ENCODE measurements at regions not wholly inside any gene's neighbourhood (a gene's known extent, or its start where the extent isn't known, plus 50 kb on each side); places are given as distances from the start of the nearest gene placed in this dataset.

- H4K20me1 ChIP-seq (ENCODE audit: low read length) = no peaks in the 10 kb centered on the region
- ATAC-seq (no peak), DNase-seq (no peak)
- H3K36me3 ChIP-seq (ENCODE audit: low read depth, low read length) = no peaks in the 10 kb centered on the region
- no peaks in the 10 kb centered on the region for H3K4me1 ChIP-seq (ENCODE audit: insufficient read depth, low read length)
- intact Hi-C loops (cut with micrococcal nuclease) = no loop called here
- no peak overlapping the region for H2AFZ ChIP-seq (ENCODE audit: low read length)
- TF ChIP-seq EZH2phosphoT487 (IDR thresholded peaks at IDR 0.05; ENCODE audit: borderline replicate concordance, low read length) = no peak
- H3K27me3 ChIP-seq (ENCODE audit: low read length) = no peaks in the 10 kb centered on the region
- no peak overlapping the region for H3K4me2 ChIP-seq (ENCODE audit: low read length)
- H3K27ac ChIP-seq (ENCODE audit: low read length) = no peak overlapping the region
- no peaks in the 10 kb centered on the region for H3K9me3 ChIP-seq (ENCODE audit: low read length)
- ChIA-PET CTCF (no interaction called here), POLR2A (ENCODE audit: unreplicated experiment) (no interaction called here)
- H3K4me3 ChIP-seq (ENCODE audit: low read length) = no peak overlapping the region
- H3K79me2 ChIP-seq (ENCODE audit: low read length) = no peaks in the 10 kb centered on the region
- no peak overlapping the region for H3K9ac ChIP-seq (ENCODE audit: low read length)
- no peaks in the 10 kb centered on the region for H3F3A ChIP-seq (ENCODE audit: low read length, unreplicated experiment)
- no peaks in the 10 kb centered on the region for H3K9me2 ChIP-seq (replicated peaks; ENCODE audit: low read length)
- no TSS peak for BruUV-seq (replicated peaks)
These were observed 274.9 kb upstream of the ADARB2 start for GRCh38 chr10:2012209-2012608.

GRCh38 chr10:2011106-2011716, 273.9 kb upstream of the ADARB2 start:
- H3K79me2 ChIP-seq (ENCODE audit: low read length) = no peaks in the 10 kb centered on the region
- H3K4me3 ChIP-seq (ENCODE audit: low read length) = no peak overlapping the region
- H3K4me2 ChIP-seq (ENCODE audit: low read length) = no peak overlapping the region
- no peak overlapping the region for H3K9ac ChIP-seq (ENCODE audit: low read length)
- H2AFZ ChIP-seq (ENCODE audit: low read length) = no peak overlapping the region
- ChIA-PET CTCF (no interaction called here), POLR2A (ENCODE audit: unreplicated experiment) (no interaction called here)
- TF ChIP-seq EZH2 (IDR thresholded peaks at IDR 0.05; ENCODE audit: low read length, unreplicated experiment) (no peak), CTCF (conservative IDR thresholded peaks at IDR 0.05; ENCODE audit: low read depth, low read length) (no peak), EZH2phosphoT487 (IDR thresholded peaks at IDR 0.05; ENCODE audit: borderline replicate concordance, low read length) (no peak)
- no peaks in the 10 kb centered on the region for H3K9me2 ChIP-seq (replicated peaks; ENCODE audit: low read length)
- no peaks in the 10 kb centered on the region for H4K20me1 ChIP-seq (ENCODE audit: low read length)
- no peak overlapping the region for H3K27ac ChIP-seq (ENCODE audit: low read length)
- ATAC-seq (no peak), DNase-seq (no peak)
- BruUV-seq (replicated peaks) = no TSS peak
- no peaks in the 10 kb centered on the region for H3K9me3 ChIP-seq (ENCODE audit: low read length)
- H3K36me3 ChIP-seq (ENCODE audit: low read depth, low read length) = no peaks in the 10 kb centered on the region
- intact Hi-C loops (cut with micrococcal nuclease) = no loop called here
- no peaks in the 10 kb centered on the region for H3F3A ChIP-seq (ENCODE audit: low read length, unreplicated experiment)
- H3K4me1 ChIP-seq (ENCODE audit: insufficient read depth, low read length) = no peaks in the 10 kb centered on the region
- no peaks in the 10 kb centered on the region for H3K27me3 ChIP-seq (ENCODE audit: low read length)

- CTCF ChIA-PET = no interaction called here
- H3K4me1 ChIP-seq (ENCODE audit: insufficient read depth, low read length) = no peaks in the 10 kb centered on the region
- H3F3A ChIP-seq (ENCODE audit: low read length, unreplicated experiment) = no peaks in the 10 kb centered on the region
- H3K27me3 ChIP-seq (ENCODE audit: low read length) = no peaks in the 10 kb centered on the region
- no peaks in the 10 kb centered on the region for H3K36me3 ChIP-seq (ENCODE audit: low read depth, low read length)
- H4K20me1 ChIP-seq (ENCODE audit: low read length) = no peaks in the 10 kb centered on the region
- H3K79me2 ChIP-seq (ENCODE audit: low read length) = no peaks in the 10 kb centered on the region
- ATAC-seq (no peak), DNase-seq (no peak)
- no peaks in the 10 kb centered on the region for H3K9me3 ChIP-seq (ENCODE audit: low read length)
- no peak overlapping the region for H3K4me2 ChIP-seq (ENCODE audit: low read length)
- no peak overlapping the region for H3K27ac ChIP-seq (ENCODE audit: low read length)
- POLR2A ChIA-PET (ENCODE audit: unreplicated experiment) = no interaction called here
- TF ChIP-seq EZH2phosphoT487 (IDR thresholded peaks at IDR 0.05; ENCODE audit: borderline replicate concordance, low read length) (no peak), EZH2 (IDR thresholded peaks at IDR 0.05; ENCODE audit: low read length, unreplicated experiment) (no peak), CTCF (conservative IDR thresholded peaks at IDR 0.05; ENCODE audit: low read depth, low read length) (no peak)
- no peaks in the 10 kb centered on the region for H3K9me2 ChIP-seq (replicated peaks; ENCODE audit: low read length)
- BruUV-seq (replicated peaks) = no TSS peak
- no peak overlapping the region for H3K9ac ChIP-seq (ENCODE audit: low read length)
- H2AFZ ChIP-seq (ENCODE audit: low read length) = no peak overlapping the region
- intact Hi-C loops (cut with micrococcal nuclease) = no loop called here
- no peak overlapping the region for H3K4me3 ChIP-seq (ENCODE audit: low read length)
These were observed 268.2 kb upstream of the ADARB2 start for GRCh38 chr10:2005546-2005945.

Data from PC-3 (cell line).